ENCODE measurements at regions not wholly inside any gene's neighbourhood (a gene's known extent, or its start where the extent isn't known, plus 50 kb on each side); places are given as distances from the start of the nearest gene placed in this dataset.

DNA sequence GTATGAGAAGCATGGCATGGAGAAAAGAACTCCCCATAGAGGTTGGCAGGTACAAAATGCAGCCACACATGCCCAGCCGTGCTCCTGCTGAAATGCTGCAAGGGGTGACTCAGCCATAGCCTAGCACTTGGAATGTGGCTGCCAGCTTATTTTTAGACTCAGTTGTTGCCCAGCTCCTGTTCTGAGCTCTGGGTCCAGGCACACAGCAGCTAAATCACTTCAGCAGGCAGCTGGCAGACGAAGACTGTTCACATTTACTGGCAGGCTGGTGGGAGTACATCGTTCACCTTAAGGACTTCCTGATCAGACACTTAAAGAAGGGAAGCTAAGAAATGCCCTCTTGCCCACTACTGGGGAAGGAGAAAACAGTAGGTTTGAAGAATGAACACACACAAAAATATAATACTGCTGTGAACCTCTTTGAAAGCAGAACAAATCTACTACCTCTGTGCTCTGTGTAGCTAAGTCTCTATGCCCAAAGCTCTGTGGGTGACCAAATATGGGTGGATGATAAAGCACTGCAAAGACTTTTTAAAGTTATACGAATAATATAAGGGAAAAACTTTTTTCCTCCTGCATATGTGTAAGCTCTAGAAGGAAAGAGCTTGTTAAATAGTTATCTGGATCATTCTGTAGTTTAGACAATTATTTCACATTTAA is 146.1 kb downstream of the LNPK start:
- Mint-ChIP-seq H3K27me3 (peaks cover under 1 to 17% (median 13%) of the 10 kb centered on the region in 5 donors), H3K4me3 (no peak overlapping the region), H3K9me3 (peaks cover 0 to 11% (median 2%) of the 10 kb centered on the region in 11 donors), H3K27ac (no peak overlapping the region), H3K4me1 (no peaks in the 10 kb centered on the region), H3K36me3 (no peaks in the 10 kb centered on the region)
- Histone ChIP-seq H3K36me3 (ENCODE audit: control insufficient read depth in 2 of 3, insufficient read depth in 3 of 3, low read length in 3 of 3) (no peaks in the 10 kb centered on the region), H3K4me1 (ENCODE audit: control insufficient read depth in 2 of 2, insufficient read depth in 2 of 2, low read length in 2 of 2) (no peaks in the 10 kb centered on the region), H3K27me3 (ENCODE audit: control insufficient read depth in 2 of 2, insufficient read depth in 2 of 2, low read length in 2 of 2) (no peaks in the 10 kb centered on the region), H3K9me3 (ENCODE audit: control insufficient read depth in 2 of 3, low read length in 3 of 3) (no peaks in the 10 kb centered on the region), H3K4me3 (ENCODE audit: low read length) (no peak overlapping the region), H3K27ac (ENCODE audit: low read depth, low read length) (no peak overlapping the region)
- no peak for ATAC-seq
- ChIA-PET POLR2A (no interaction called here), CTCF (no interaction called here)
- DNase-seq = no peak
- intact Hi-C loops (cut with micrococcal nuclease) = no loop called here

DNA sequence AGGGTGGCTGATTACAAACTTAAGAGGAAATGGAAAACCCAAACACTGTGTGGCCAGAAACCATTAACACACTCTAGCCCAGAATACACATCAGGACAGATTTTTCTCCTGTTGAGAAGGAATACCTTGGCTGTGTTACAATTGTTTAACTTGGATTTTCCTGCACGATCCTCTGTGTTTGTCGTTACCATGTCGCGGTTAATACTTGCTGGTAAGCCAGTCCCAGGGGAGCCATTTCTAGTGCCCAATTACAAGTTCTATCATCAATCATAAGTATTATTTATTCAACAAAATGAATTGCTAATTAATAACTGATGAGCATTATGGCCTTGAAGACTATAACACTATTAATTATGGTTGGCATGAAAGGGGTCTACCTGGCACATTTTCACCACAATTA is 146.8 kb downstream of the LNPK start:
- Mint-ChIP-seq H3K36me3 (no peaks in the 10 kb centered on the region), H3K27ac (no peak overlapping the region), H3K27me3 (peaks cover 0 to 19% (median 11%) of the 10 kb centered on the region in 5 donors), H3K4me3 (no peak overlapping the region), H3K4me1 (no peaks in the 10 kb centered on the region), H3K9me3 (peaks cover 0 to 11% (median 2%) of the 10 kb centered on the region in 11 donors)
- H3K36me3 ChIP-seq (ENCODE audit: control insufficient read depth in 2 of 3, insufficient read depth in 3 of 3, low read length in 3 of 3) = no peaks in the 10 kb centered on the region
- no peaks in the 10 kb centered on the region for H3K4me1 ChIP-seq (ENCODE audit: control insufficient read depth in 2 of 2, insufficient read depth in 2 of 2, low read length in 2 of 2)
- H3K27me3 ChIP-seq (ENCODE audit: control insufficient read depth in 2 of 2, insufficient read depth in 2 of 2, low read length in 2 of 2) = no peaks in the 10 kb centered on the region
- CTCF ChIA-PET = no interaction called here
- no peak overlapping the region for H3K27ac ChIP-seq (ENCODE audit: low read depth, low read length)
- no peak overlapping the region for H3K4me3 ChIP-seq (ENCODE audit: low read length)
- intact Hi-C loops (cut with micrococcal nuclease) = no loop called here
- POLR2A ChIA-PET = no interaction called here
- H3K9me3 ChIP-seq (ENCODE audit: control insufficient read depth in 2 of 3, low read length in 3 of 3) = no peaks in the 10 kb centered on the region
- DNase-seq = no peak
- ATAC-seq = no peak

DNA sequence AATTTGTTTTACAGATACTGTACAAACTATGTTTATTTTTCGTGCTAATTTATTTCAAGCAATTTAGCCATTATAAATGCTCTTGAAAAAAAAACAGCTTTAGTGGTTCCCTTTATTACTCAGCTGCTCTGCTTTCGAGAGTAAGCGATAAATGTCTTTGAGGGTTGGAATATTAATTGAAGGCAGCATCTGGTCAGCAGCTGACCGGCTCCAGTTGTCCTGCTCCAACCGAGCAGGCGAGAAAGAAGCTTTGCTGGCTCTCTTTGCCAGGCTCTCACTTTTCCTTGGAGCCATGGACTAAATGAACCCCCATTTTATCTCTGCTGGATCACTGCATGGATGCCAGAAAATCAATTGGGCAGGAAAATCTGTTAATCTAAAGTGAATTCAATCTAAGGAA is 147.4 kb downstream of the LNPK start:
- POLR2A ChIA-PET = no interaction called here
- no peaks in the 10 kb centered on the region for H3K4me1 Mint-ChIP-seq
- no peaks in the 10 kb centered on the region for H3K36me3 Mint-ChIP-seq
- no peaks in the 10 kb centered on the region for H3K9me3 ChIP-seq (ENCODE audit: control insufficient read depth in 2 of 3, low read length in 3 of 3)
- H3K9me3 Mint-ChIP-seq = peaks cover 0 to 11% (median 1%) of the 10 kb centered on the region in 11 donors
- no peak overlapping the region for H3K4me3 Mint-ChIP-seq
- CTCF ChIA-PET = no interaction called here
- H3K27ac Mint-ChIP-seq = no peak overlapping the region
- no peaks in the 10 kb centered on the region for H3K27me3 ChIP-seq (ENCODE audit: control insufficient read depth in 2 of 2, insufficient read depth in 2 of 2, low read length in 2 of 2)
- ATAC-seq = no peak
- no peaks in the 10 kb centered on the region for H3K4me1 ChIP-seq (ENCODE audit: control insufficient read depth in 2 of 2, insufficient read depth in 2 of 2, low read length in 2 of 2)
- H3K36me3 ChIP-seq (ENCODE audit: control insufficient read depth in 2 of 3, insufficient read depth in 3 of 3, low read length in 3 of 3) = no peaks in the 10 kb centered on the region
- H3K27ac ChIP-seq (ENCODE audit: low read depth, low read length) = no peak overlapping the region
- H3K27me3 Mint-ChIP-seq = peaks cover 0 to 15% (median 5%) of the 10 kb centered on the region in 5 donors
- no peak overlapping the region for H3K4me3 ChIP-seq (ENCODE audit: low read length)
- DNase-seq = no peak
- intact Hi-C loops (cut with micrococcal nuclease) = no loop called here

DNA sequence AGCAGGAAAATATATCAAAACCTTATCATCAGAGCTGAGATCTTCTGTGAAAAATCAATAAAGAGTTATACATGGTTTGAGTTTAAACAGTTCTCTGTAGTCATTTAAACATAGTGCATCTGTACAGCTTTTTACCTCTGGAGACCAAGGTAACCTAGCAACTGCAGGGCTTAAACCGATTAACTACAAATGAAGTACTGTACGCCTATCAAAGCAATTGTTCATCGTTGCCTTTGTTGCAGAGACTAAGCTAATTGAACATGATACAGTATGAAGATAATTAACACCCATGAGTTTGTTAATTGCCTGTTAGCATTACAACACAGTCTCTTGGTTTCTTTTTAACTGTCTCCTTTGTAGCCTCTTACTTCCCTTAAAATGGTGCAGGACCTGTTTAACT is 147.9 kb downstream of the LNPK start:
- no peak for ATAC-seq
- intact Hi-C loops (cut with micrococcal nuclease) = no loop called here

DNA sequence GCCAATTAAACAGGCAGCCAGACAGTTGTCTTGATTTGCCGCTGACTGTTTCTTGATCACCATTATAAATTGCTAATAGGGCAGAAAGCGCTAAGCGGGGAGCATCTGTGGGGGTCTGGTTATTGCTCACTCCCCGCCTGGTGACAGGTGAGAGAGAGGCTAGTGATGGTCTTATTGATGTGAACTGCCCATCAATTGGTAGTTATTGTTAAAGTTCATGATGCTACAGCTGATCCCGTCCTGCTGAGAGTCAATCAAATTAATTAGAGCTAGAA is 148.5 kb downstream of the LNPK start:
- Mint-ChIP-seq H3K27me3 (peaks cover 0 to 15% (median 2%) of the 10 kb centered on the region in 5 donors), H3K9me3 (peaks cover 0 to 8% (median 1%) of the 10 kb centered on the region in 11 donors), H3K4me1 (no peaks in the 10 kb centered on the region), H3K27ac (no peak overlapping the region), H3K4me3 (no peak overlapping the region), H3K36me3 (no peaks in the 10 kb centered on the region)
- Histone ChIP-seq H3K27me3 (ENCODE audit: control insufficient read depth in 2 of 2, insufficient read depth in 2 of 2, low read length in 2 of 2) (no peaks in the 10 kb centered on the region), H3K36me3 (ENCODE audit: control insufficient read depth in 2 of 3, insufficient read depth in 3 of 3, low read length in 3 of 3) (no peaks in the 10 kb centered on the region), H3K4me1 (ENCODE audit: control insufficient read depth in 2 of 2, insufficient read depth in 2 of 2, low read length in 2 of 2) (no peaks in the 10 kb centered on the region), H3K4me3 (ENCODE audit: low read length) (no peak overlapping the region), H3K9me3 (ENCODE audit: control insufficient read depth in 2 of 3, low read length in 3 of 3) (no peaks in the 10 kb centered on the region), H3K27ac (ENCODE audit: low read depth, low read length) (no peak overlapping the region)
- CTCF ChIA-PET = no interaction called here
- POLR2A ChIA-PET = no interaction called here
- intact Hi-C loops (cut with micrococcal nuclease) = no loop called here
- DNase-seq (no peak), ATAC-seq (no peak)

More for the DNA sequence above, 147.9 kb downstream of the LNPK start:
- Histone ChIP-seq H3K4me1 (ENCODE audit: control insufficient read depth in 2 of 2, insufficient read depth in 2 of 2, low read length in 2 of 2) (no peaks in the 10 kb centered on the region), H3K27me3 (ENCODE audit: control insufficient read depth in 2 of 2, insufficient read depth in 2 of 2, low read length in 2 of 2) (no peaks in the 10 kb centered on the region), H3K36me3 (ENCODE audit: control insufficient read depth in 2 of 3, insufficient read depth in 3 of 3, low read length in 3 of 3) (no peaks in the 10 kb centered on the region), H3K9me3 (ENCODE audit: control insufficient read depth in 2 of 3, low read length in 3 of 3) (no peaks in the 10 kb centered on the region), H3K27ac (ENCODE audit: low read depth, low read length) (no peak overlapping the region), H3K4me3 (ENCODE audit: low read length) (no peak overlapping the region)
- Mint-ChIP-seq H3K4me1 (no peaks in the 10 kb centered on the region), H3K4me3 (no peak overlapping the region), H3K36me3 (no peaks in the 10 kb centered on the region), H3K9me3 (peaks cover 0 to 11% (median 1%) of the 10 kb centered on the region in 11 donors), H3K27me3 (peaks cover 0 to 15% (median 4%) of the 10 kb centered on the region in 5 donors), H3K27ac (no peak overlapping the region)
- no peak for DNase-seq
- CTCF ChIA-PET = no interaction called here
- POLR2A ChIA-PET = no interaction called here

DNA sequence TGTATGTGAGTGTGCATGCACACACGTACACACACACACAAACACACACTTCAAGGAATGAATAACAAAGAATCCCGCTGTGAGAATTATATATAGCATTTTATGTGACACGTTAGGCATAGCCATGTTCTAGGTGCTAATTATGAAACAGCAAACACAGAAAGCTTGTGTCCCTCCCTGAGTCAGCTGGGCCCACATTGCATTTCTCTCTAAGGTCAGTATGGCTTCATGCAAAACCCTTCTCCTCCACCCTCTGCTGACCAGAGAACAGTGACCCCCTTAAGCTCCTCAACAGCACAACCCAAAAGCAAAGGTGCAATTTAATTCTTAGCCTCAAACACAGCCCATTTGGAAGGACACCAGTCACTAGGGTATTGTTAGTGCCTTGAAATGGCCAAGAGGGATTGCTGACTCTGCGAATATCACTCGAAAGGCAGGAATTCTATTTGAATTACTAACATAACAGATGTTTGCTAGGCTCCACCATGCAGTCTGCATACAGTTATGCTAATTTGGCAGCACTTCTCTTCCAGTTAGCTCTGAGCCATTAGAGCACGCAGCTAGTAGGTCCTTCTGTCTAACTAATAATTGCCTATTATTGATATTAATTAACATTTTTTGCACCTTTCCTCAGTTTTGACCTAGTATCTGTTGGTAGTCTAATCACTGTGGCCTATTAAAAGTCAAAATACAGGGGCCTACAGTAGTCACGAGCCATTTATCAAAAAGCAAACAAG is 149.0 kb downstream of the LNPK start:
- Mint-ChIP-seq H3K4me1 (no peaks in the 10 kb centered on the region), H3K36me3 (no peaks in the 10 kb centered on the region), H3K27me3 (peaks cover 0 to 19% (median 5%) of the 10 kb centered on the region in 5 donors), H3K4me3 (no peak overlapping the region), H3K9me3 (peaks cover 0 to 7% (median 1%) of the 10 kb centered on the region in 11 donors), H3K27ac (no peak overlapping the region)
- no peaks in the 10 kb centered on the region for H3K4me1 ChIP-seq (ENCODE audit: control insufficient read depth in 2 of 2, insufficient read depth in 2 of 2, low read length in 2 of 2)
- intact Hi-C loops (cut with micrococcal nuclease) = no loop called here
- no peak overlapping the region for H3K27ac ChIP-seq (ENCODE audit: low read depth, low read length)
- DNase-seq (no peak), ATAC-seq (no peak)
- H3K9me3 ChIP-seq (ENCODE audit: control insufficient read depth in 2 of 3, low read length in 3 of 3) = no peaks in the 10 kb centered on the region
- no peak overlapping the region for H3K4me3 ChIP-seq (ENCODE audit: low read length)
- H3K27me3 ChIP-seq (ENCODE audit: control insufficient read depth in 2 of 2, insufficient read depth in 2 of 2, low read length in 2 of 2) = no peaks in the 10 kb centered on the region
- H3K36me3 ChIP-seq (ENCODE audit: control insufficient read depth in 2 of 3, insufficient read depth in 3 of 3, low read length in 3 of 3) = no peaks in the 10 kb centered on the region
- POLR2A ChIA-PET = no interaction called here
- CTCF ChIA-PET = interaction anchor here (0.5 kb wide), 1 partner anchor 164 kb away, joined by 4 read pairs; no protein-coding TSS in a partner anchor

DNA sequence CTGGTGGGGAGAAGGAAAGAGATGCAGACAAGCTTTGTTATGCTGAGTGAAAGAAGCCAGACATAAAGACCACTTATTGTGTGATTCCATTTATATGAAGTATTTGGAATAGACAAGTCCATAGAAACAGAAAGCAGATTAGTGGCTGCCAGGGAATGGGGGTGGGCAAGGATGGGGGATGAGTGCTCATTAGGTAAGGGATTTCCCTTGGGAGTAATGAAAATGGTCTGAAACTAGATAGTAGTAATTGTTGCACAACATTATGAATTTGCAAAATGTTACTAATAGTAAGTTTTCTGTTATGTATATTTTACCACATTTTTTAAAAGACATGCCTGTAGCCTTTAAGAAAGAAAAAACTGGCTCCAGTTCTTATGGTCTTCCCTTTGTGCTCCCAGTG is 154.9 kb downstream of the LNPK start:
- DNase-seq (no peak), ATAC-seq (no peak)
- Mint-ChIP-seq H3K9me3 (peaks cover 0 to 5% (median 0%) of the 10 kb centered on the region in 11 donors), H3K27ac (no peak overlapping the region), H3K27me3 (peaks cover 0 to 31% (median 28%) of the 10 kb centered on the region in 5 donors), H3K4me1 (no peaks in the 10 kb centered on the region), H3K4me3 (no peak overlapping the region), H3K36me3 (no peaks in the 10 kb centered on the region)
- intact Hi-C loops (cut with micrococcal nuclease) = no loop called here
- H3K36me3 ChIP-seq (ENCODE audit: control insufficient read depth in 2 of 3, insufficient read depth in 3 of 3, low read length in 3 of 3) = no peaks in the 10 kb centered on the region
- CTCF ChIA-PET = no interaction called here
- no peaks in the 10 kb centered on the region for H3K27me3 ChIP-seq (ENCODE audit: control insufficient read depth in 2 of 2, insufficient read depth in 2 of 2, low read length in 2 of 2)
- H3K27ac ChIP-seq (ENCODE audit: low read depth, low read length) = no peak overlapping the region
- H3K9me3 ChIP-seq (ENCODE audit: control insufficient read depth in 2 of 3, low read length in 3 of 3) = no peaks in the 10 kb centered on the region
- H3K4me1 ChIP-seq (ENCODE audit: control insufficient read depth in 2 of 2, insufficient read depth in 2 of 2, low read length in 2 of 2) = no peaks in the 10 kb centered on the region
- H3K4me3 ChIP-seq (ENCODE audit: low read length) = no peak overlapping the region
- POLR2A ChIA-PET = no interaction called here

All from naive thymus-derived CD4-positive, alpha-beta T cell (primary cell).